Fibroblast of lung (primary cell): ENCODE measurements at regions not wholly inside any gene's neighbourhood (a gene's known extent, or its start where the extent isn't known, plus 50 kb on each side); places are given as distances from the start of the nearest gene placed in this dataset.

Experiments
- DNase-seq, 2 donors: peaks; one replicate each; pipeline versions ENCODE4 v3.0.0 to v3.0.0-alpha.2; 2010; ENCODE audit warnings: low read depth in 2 of 2
- H2AFZ ChIP-seq: 2 replicates; pipeline ENCODE4 v1.5.1; 2012; ENCODE audit warnings: low read length, control low read depth, inconsistent platforms
- H3K27ac ChIP-seq: 2 replicates; pipeline ENCODE4 v1.5.1; 2011; ENCODE audit warnings: low read length, control low read depth; ENCODE audit not compliant: insufficient read depth
- H3K27me3 ChIP-seq: 2 replicates; pipeline ENCODE4 v1.5.1; 2011; ENCODE audit warnings: mild to moderate bottlenecking, low read length; ENCODE audit not compliant: control insufficient read depth, insufficient read depth
- H3K36me3 ChIP-seq: 2 replicates; pipeline ENCODE4 v1.5.1; 2011; ENCODE audit warnings: low read length; ENCODE audit not compliant: control insufficient read depth, insufficient read depth
- H3K4me1 ChIP-seq: 2 replicates; pipeline ENCODE4 v1.5.1; 2011; ENCODE audit warnings: low read length; ENCODE audit not compliant: control insufficient read depth, insufficient read depth; ENCODE audit errors: extremely low read depth
- H3K4me2 ChIP-seq: 2 replicates; pipeline ENCODE4 v1.5.1; 2011; ENCODE audit warnings: low read length, control low read depth; ENCODE audit not compliant: insufficient read depth; ENCODE audit errors: extremely low read depth
- H3K4me3 ChIP-seq, 4 experiments: fragments of 200-600 bp in 1 of 4; sonication (generic) in 1 of 4; replicated peaks in 1 of 4; 2 replicates each; pipeline ENCODE4 v1.5.1; 2011 to 2016; ENCODE audit warnings: low read length in 4 of 4, low read depth in 3 of 4, mild to moderate bottlenecking in 3 of 4, control low read depth in 2 of 4, inconsistent platforms in 1 of 4, mixed read lengths in 1 of 4; ENCODE audit not compliant: insufficient read depth in 1 of 4; ENCODE audit errors: control extremely low read depth in 1 of 4
- H3K79me2 ChIP-seq: 2 replicates; pipeline ENCODE4 v1.5.1; 2012; ENCODE audit warnings: mild to moderate bottlenecking, low read length, inconsistent platforms; ENCODE audit not compliant: control insufficient read depth, insufficient read depth
- H3K9ac ChIP-seq: 2 replicates; pipeline ENCODE4 v1.5.1; 2011; ENCODE audit warnings: mild to moderate bottlenecking, low read length, control low read depth; ENCODE audit not compliant: insufficient read depth
- H3K9me3 ChIP-seq: 2 replicates; pipeline ENCODE4 v1.5.1; 2012; ENCODE audit warnings: low read depth, low read length; ENCODE audit not compliant: control insufficient read depth, insufficient read depth
- H4K20me1 ChIP-seq: 2 replicates; pipeline ENCODE4 v1.5.1; 2011; ENCODE audit warnings: low read length; ENCODE audit not compliant: control insufficient read depth, insufficient read depth; ENCODE audit errors: extremely low read depth
- EZH2 ChIP-seq: IDR thresholded peaks from 2 replicates; pipeline ENCODE4 v1.5.1; 2012; ENCODE audit warnings: low read length, control low read depth, mild to moderate bottlenecking; ENCODE audit errors: missing control alignments
- TF ChIP-seq, protein P1 (sequence below), 2 donors: IDR thresholded peaks in 1 of 2; conservative IDR thresholded peaks in 1 of 2; 1 replicate in 1 of 2; 2 replicates in 1 of 2; pipeline ENCODE4 v1.5.1; 2011 to 2012; ENCODE audit warnings: low read length in 2 of 2, control low read depth in 1 of 2, inconsistent platforms in 1 of 2, low read depth in 1 of 2, mild to moderate bottlenecking in 1 of 2

DNA sequence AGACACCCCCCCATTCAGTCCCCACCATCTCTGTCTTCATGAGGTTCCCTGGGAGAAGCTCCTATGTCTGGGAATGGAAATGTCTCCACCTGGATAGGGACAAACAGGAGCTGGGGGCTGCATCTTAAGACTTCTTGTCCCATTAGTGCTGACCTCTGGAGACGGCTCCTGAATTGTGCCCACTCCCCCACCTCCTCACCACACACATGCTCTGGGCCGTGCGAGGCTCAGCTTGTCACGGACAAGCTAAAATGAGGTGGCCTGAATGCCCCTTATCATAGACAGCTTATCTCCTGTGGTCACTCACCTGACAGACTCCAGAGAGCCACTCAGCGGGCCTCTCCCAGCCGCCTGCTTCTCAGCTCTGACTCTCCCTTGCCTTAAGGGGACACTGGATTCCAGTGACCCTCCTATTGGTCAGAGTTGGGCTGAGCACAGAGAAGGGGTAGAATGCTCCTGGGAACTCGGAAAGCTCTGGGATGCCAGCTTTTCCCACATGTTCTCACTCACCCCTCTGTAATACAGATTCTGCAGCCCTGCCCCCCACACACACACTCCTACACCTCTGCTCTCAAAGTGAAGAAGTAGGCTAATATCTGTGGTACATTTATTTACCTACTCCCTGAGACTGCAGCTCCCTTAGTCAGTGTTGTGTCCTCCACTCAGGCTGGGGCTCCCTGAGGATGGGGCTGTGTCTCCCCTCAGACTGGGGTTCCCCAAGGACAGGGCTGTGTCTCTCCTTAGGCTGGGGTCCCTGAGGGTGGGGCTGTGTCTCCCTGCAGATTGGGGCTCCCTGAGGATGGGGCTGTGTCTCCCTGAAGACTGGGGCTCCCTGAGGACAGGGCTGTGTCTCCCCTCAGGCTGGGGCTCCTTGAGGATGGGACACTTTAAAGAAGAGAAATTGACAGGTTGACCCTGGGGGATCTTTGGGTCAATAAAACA, 167.5 kb downstream of the VEGFA start:
- no peak for DNase-seq
- H3K27ac ChIP-seq: no peak overlapping the region
- no peaks in the 10 kb centered on the region for H3K9me3 ChIP-seq
- H3K27me3 ChIP-seq: peaks cover 3% of the 10 kb centered on the region
- TF ChIP-seq EZH2: no peak
- TF ChIP-seq, protein P1, sequence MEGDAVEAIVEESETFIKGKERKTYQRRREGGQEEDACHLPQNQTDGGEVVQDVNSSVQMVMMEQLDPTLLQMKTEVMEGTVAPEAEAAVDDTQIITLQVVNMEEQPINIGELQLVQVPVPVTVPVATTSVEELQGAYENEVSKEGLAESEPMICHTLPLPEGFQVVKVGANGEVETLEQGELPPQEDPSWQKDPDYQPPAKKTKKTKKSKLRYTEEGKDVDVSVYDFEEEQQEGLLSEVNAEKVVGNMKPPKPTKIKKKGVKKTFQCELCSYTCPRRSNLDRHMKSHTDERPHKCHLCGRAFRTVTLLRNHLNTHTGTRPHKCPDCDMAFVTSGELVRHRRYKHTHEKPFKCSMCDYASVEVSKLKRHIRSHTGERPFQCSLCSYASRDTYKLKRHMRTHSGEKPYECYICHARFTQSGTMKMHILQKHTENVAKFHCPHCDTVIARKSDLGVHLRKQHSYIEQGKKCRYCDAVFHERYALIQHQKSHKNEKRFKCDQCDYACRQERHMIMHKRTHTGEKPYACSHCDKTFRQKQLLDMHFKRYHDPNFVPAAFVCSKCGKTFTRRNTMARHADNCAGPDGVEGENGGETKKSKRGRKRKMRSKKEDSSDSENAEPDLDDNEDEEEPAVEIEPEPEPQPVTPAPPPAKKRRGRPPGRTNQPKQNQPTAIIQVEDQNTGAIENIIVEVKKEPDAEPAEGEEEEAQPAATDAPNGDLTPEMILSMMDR (conservative IDR thresholded peaks at IDR 0.05 in 1 of 2, IDR thresholded peaks at IDR 0.05 in 1 of 2; ENCODE audit: low read depth in 1 of 2, low read length in 2 of 2): no peak
- H3K4me1 ChIP-seq: peaks cover 7% of the 10 kb centered on the region
- H3K4me3 ChIP-seq: no peak overlapping the region
- no peaks in the 10 kb centered on the region for H3K79me2 ChIP-seq
- no peak overlapping the region for H2AFZ ChIP-seq
- H3K36me3 ChIP-seq: no peaks in the 10 kb centered on the region
- H3K9ac ChIP-seq: no peak overlapping the region
- H3K4me2 ChIP-seq: no peak overlapping the region
- H4K20me1 ChIP-seq: no peaks in the 10 kb centered on the region

DNA sequence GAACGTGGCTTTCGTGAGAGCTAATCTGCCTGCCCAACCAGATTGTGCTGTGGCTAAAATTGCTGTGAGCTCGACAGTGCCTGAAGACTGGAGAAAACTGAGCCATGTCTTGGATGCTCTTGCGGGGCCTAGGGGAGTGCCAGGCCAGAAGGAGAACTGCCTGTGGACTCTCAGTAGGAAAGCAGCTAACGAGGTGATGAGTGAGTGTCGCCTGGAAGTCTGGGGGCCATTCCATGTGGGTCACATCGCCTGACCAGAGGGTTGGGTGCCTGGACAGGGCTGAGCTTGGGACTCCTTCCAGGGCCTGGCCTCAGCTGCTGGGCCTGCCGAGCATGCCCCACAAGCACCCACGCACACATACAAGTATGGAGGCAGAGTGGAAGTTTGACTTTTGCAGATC, 166.5 kb downstream of the VEGFA start:
- Histone ChIP-seq H3K27ac (no peak overlapping the region), H3K27me3 (peaks cover 3% of the 10 kb centered on the region), H3K4me2 (no peak overlapping the region), H3K36me3 (no peaks in the 10 kb centered on the region), H2AFZ (no peak overlapping the region), H4K20me1 (no peaks in the 10 kb centered on the region), H3K4me3 (no peak overlapping the region), H3K9me3 (no peaks in the 10 kb centered on the region), H3K4me1 (peaks cover 7% of the 10 kb centered on the region), H3K79me2 (no peaks in the 10 kb centered on the region), H3K9ac (no peak overlapping the region)
- DNase-seq: no peak
- TF ChIP-seq EZH2: no peak
- TF ChIP-seq, protein P1 (conservative IDR thresholded peaks at IDR 0.05 in 1 of 2, IDR thresholded peaks at IDR 0.05 in 1 of 2; ENCODE audit: low read depth in 1 of 2, low read length in 2 of 2): no peak

DNA sequence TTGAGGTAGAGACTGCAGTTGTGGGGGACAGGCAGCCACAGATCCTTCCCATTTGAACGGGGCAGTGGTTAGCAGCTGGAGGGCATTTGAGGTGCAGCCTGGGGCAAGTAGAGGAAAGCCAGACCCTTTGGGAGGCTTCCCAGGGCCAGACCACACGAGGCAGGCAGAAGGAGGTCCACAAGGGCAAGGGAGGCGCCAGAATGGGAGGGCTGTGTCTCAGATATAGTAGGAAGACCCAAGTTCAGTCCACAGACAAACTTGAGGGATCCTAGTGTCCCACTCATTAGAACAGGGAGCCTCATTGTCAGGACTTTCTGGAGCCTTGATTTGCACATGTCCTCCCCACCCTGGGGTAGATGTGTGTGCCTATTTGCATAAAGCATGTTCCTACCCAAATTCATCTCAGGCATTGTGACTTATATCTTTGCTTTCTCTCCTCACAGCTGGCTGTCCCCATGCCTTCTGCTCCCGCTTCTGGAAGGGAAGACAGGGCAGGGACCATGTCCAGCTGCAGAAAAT, 166.0 kb downstream of the VEGFA start:
- peaks cover 7% of the 10 kb centered on the region for H3K4me1 ChIP-seq
- no peaks in the 10 kb centered on the region for H3K36me3 ChIP-seq
- H3K4me2 ChIP-seq: no peak overlapping the region
- no peaks in the 10 kb centered on the region for H3K79me2 ChIP-seq
- H3K27ac ChIP-seq: no peak overlapping the region
- TF ChIP-seq, protein P1 (conservative IDR thresholded peaks at IDR 0.05 in 1 of 2, IDR thresholded peaks at IDR 0.05 in 1 of 2; ENCODE audit: low read depth in 1 of 2, low read length in 2 of 2): no peak
- TF ChIP-seq EZH2: no peak
- DNase-seq: no peak
- H3K27me3 ChIP-seq: peaks cover 3% of the 10 kb centered on the region
- H3K4me3 ChIP-seq: no peak overlapping the region
- no peak overlapping the region for H2AFZ ChIP-seq
- H3K9ac ChIP-seq: no peak overlapping the region
- H3K9me3 ChIP-seq: no peaks in the 10 kb centered on the region
- no peaks in the 10 kb centered on the region for H4K20me1 ChIP-seq
